GM12878 (cell line): ENCODE measurements at regions not wholly inside any gene's neighbourhood (a gene's known extent, or its start where the extent isn't known, plus 50 kb on each side); places are given as distances from the start of the nearest gene placed in this dataset.

ENCODE experiments used
- ATAC-seq: fragments of 200-7000 bp; cut with Tn5 transposase; 3 replicates; pipeline ENCODE4 v1.9.1; 2020; ENCODE audit warnings: mild to moderate bottlenecking, moderate library complexity
- BruUV-seq: library from RNA; stranded (reverse); fragments of 400-500 nt; replicated peaks from 2 replicates; lab custom pipeline; 2021; lab: Mats Ljungman, UMichigan
- CTCF ChIA-PET: fragments of 300-600 bp; sonication (Branson Sonifier 250); formaldehyde crosslinking; extraction: SDS; loops from one replicate; lab custom pipeline; 2021; ENCODE audit warnings: inconsistent platforms; lab: Yijun Ruan, JAX
- POLR2A ChIA-PET: fragments of 350-600 bp; formaldehyde crosslinking; extraction: SDS; loops from one replicate; lab custom pipeline; 2021; ENCODE audit warnings: inconsistent platforms; lab: Charles Lee
- RAD21 ChIA-PET: fragments of 300-600 bp; sonication (Branson Sonifier 250); formaldehyde crosslinking; loops from one replicate; lab custom pipeline; 2023; ENCODE audit warnings: antibody characterized with exemption; ENCODE audit not compliant: unreplicated experiment; lab: Charles Lee
- SMC1A ChIA-PET: fragments of 300-600 bp; sonication (Branson Sonifier 250); formaldehyde crosslinking; loops from one replicate; lab custom pipeline; 2023; ENCODE audit not compliant: unreplicated experiment, uncharacterized antibody; lab: Charles Lee
- DNase-seq: peaks from one replicate; pipeline ENCODE4 v3.0.0-alpha.2; 2011; ENCODE audit warnings: low read depth, low spot score
- FAIRE-seq: peaks from 3 replicates; lab custom pipeline; 2011; peaks lifted over from hg19 to GRCh38; lab: Jason Lieb, UNC
- H2AFZ ChIP-seq: 2 replicates; pipeline ENCODE4 v1.6.0; 2011; ENCODE audit warnings: low read depth, low read length, control low read depth; ENCODE audit not compliant: control insufficient read depth
- H3K27ac ChIP-seq: 2 replicates; pipeline ENCODE4 v1.5.1; 2011; ENCODE audit warnings: control low read depth; ENCODE audit not compliant: control insufficient read depth, insufficient read depth
- H3K27me3 ChIP-seq, 2 experiments: replicated peaks in 1 of 2; 2 replicates each; pipeline versions ENCODE4 v1.6.0 to v1.6.1; 2011; ENCODE audit warnings: low read length in 1 of 2; ENCODE audit not compliant: control insufficient read depth in 2 of 2, insufficient read depth in 2 of 2
- H3K36me3 ChIP-seq, 2 experiments: 2 replicates each; pipeline ENCODE4 v1.5.1; 2011; ENCODE audit warnings: low read length in 1 of 2; ENCODE audit not compliant: control insufficient read depth in 2 of 2, insufficient read depth in 2 of 2
- H3K4me1 ChIP-seq: 2 replicates; pipeline ENCODE4 v1.6.1; 2011; ENCODE audit warnings: mild to moderate bottlenecking, low read length, moderate library complexity, mixed read lengths; ENCODE audit not compliant: control insufficient read depth, insufficient read depth
- H3K4me2 ChIP-seq: 2 replicates; pipeline ENCODE4 v1.6.0; 2011; ENCODE audit warnings: control low read depth; ENCODE audit not compliant: control insufficient read depth, insufficient read depth
- H3K4me3 ChIP-seq: fragments of 200-600 bp; sonication (generic); 2 replicates; pipeline ENCODE4 v1.5.1; 2016
- H3K79me2 ChIP-seq: 2 replicates; pipeline ENCODE4 v1.6.0; 2011; ENCODE audit warnings: low read length; ENCODE audit not compliant: control insufficient read depth, insufficient read depth
- H3K9ac ChIP-seq: 2 replicates; pipeline ENCODE4 v1.8.0; 2011; ENCODE audit warnings: low read length, control low read depth, mixed read lengths; ENCODE audit not compliant: control insufficient read depth, insufficient read depth
- H3K9me3 ChIP-seq: replicated peaks from 3 replicates; pipeline ENCODE4 v1.5.1; 2011; ENCODE audit warnings: mild to moderate bottlenecking, low read length; ENCODE audit not compliant: control insufficient read depth, insufficient read depth
- H4K20me1 ChIP-seq: 2 replicates; pipeline ENCODE4 v1.6.0; 2011; ENCODE audit not compliant: control insufficient read depth, insufficient read depth
- GATAD2B ChIP-seq: fragments of 450-650 bp; conservative IDR thresholded peaks from 2 replicates; pipeline ENCODE4 v1.6.1; 2017; ENCODE audit warnings: low read depth, mild to moderate bottlenecking, moderate library complexity
- HSF1 ChIP-seq: fragments of 150-350 bp; IDR thresholded peaks from 2 replicates; pipeline ENCODE4 v1.6.1; 2014; ENCODE audit warnings: mild to moderate bottlenecking, low read depth, low read length
- SIN3A ChIP-seq: IDR thresholded peaks from 2 replicates; pipeline ENCODE4 v1.6.1; 2012; ENCODE audit warnings: low read depth, low read length, improper control_type of control experiment
- TAF1 ChIP-seq: IDR thresholded peaks from 2 replicates; pipeline ENCODE4 v1.6.1; 2011; ENCODE audit warnings: mild to moderate bottlenecking, low read depth, low read length, borderline replicate concordance
- YY1 ChIP-seq: IDR thresholded peaks from 2 replicates; pipeline ENCODE4 v1.6.1; 2011; ENCODE audit warnings: low read depth, mild to moderate bottlenecking, low read length
- ZBTB40 ChIP-seq: fragments of 450-650 bp; IDR thresholded peaks from 2 replicates; pipeline ENCODE4 v1.6.1; 2016; ENCODE audit warnings: mild to moderate bottlenecking, moderate library complexity, borderline replicate concordance
- ZNF274 ChIP-seq: IDR thresholded peaks from one replicate; pipeline ENCODE4 v1.8.0; 2011; ENCODE audit not compliant: insufficient read length, insufficient read depth
- whole genome bisulfite sequencing: methylation state at CpG from one replicate; pipeline ENCODE4 v1.1.6; 2016; ENCODE audit warnings: low lambda C conversion rate; ENCODE audit not compliant: insufficient replicate concordance, insufficient coverage; ENCODE audit errors: missing lambda C conversion rate; 5-methylcytosine and 5-hydroxymethylcytosine counted together
- in situ Hi-C: fragments of 300-500 bp; cut with MboI; formaldehyde crosslinking; loops from 9 replicates; pipeline ENCODE4 v1.14.3; 2018; ENCODE audit warnings: mixed read lengths
- intact Hi-C: fragments of 100-400 bp; cut with micrococcal nuclease; formaldehyde crosslinking; loops from one replicate; pipeline ENCODE4 v1.14.2; 2022; ENCODE audit not compliant: unreplicated experiment

DNA sequence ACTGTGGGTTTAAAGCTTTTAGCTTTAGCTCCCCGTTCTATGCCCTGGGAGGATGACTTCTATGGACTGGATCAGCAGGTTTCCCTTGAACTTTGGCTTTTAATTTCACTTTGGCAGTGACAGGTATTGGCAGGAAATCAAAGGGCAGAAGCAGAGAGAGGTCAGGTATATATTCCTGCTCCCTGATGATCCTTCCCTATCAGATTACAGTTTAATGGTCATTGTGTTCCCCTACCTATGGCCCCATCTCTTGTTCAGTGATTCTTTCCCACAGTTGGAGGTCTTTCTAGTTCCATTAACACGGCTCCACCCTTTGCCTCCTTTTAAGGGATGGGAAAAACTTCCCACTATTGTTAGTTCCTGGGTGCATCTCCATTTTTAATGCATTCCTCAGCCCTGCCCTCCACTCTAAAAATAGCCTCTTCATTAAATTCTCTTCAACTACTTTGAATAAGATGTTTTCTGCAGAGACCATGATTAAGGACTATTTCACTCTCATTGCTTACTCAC, 107.8 kb upstream of the TMEM47 start:
- SMC1A ChIA-PET = interaction anchor here (1.9 kb wide), 1 partner anchor 14 kb away, joined by 8 read pairs; no protein-coding TSS in a partner anchor
- Histone ChIP-seq H3K27me3 (no peaks in the 10 kb centered on the region), H3K4me1 (no peaks in the 10 kb centered on the region), H3K79me2 (no peaks in the 10 kb centered on the region), H3K9ac (no peak overlapping the region), H3K9me3 (no peaks in the 10 kb centered on the region), H3K4me2 (no peak overlapping the region)
- POLR2A ChIA-PET = no interaction called here
- FAIRE-seq (no peak), DNase-seq (no peak)
- BruUV-seq = no TSS peak
- in situ Hi-C loops = no loop called here
- CTCF ChIA-PET = no interaction called here
- no peak for TF ChIP-seq YY1
- no peak for TF ChIP-seq TAF1
- TF ChIP-seq ZNF274 = no peak
- no peak for TF ChIP-seq SIN3A
- TF ChIP-seq ZBTB40 = no peak
- no peak for TF ChIP-seq GATAD2B
- TF ChIP-seq HSF1 = no peak
- TF ChIP-seq, all 136 proteins: peak for 0
- intact Hi-C loops = no loop called here
- no peak for ATAC-seq
- RAD21 ChIA-PET = no interaction called here
- H3K27ac ChIP-seq = no peak overlapping the region
- H3K4me3 ChIP-seq = no peak overlapping the region
- WGBS = 0% methylated on average over 2 of the region's 2 CpGs
- no peaks in the 10 kb centered on the region for H4K20me1 ChIP-seq
- no peak overlapping the region for H2AFZ ChIP-seq
- H3K36me3 ChIP-seq = no peaks in the 10 kb centered on the region
